Upper lobe of left lung (tissue), 4 donors: ENCODE measurements at regions not wholly inside any gene's neighbourhood (a gene's known extent, or its start where the extent isn't known, plus 50 kb on each side); places are given as distances from the start of the nearest gene placed in this dataset.

ENCODE experiments used
- CTCF ChIP-seq, 6 experiments: fragments of 450-650 bp in 4 of 6; fragments of 200-600 bp in 2 of 6; sonication (generic) in 2 of 6; IDR thresholded peaks; one replicate each; pipeline ENCODE4 v1.5.1; 2016 to 2019; ENCODE audit warnings: antibody characterized with exemption in 6 of 6
- EP300 ChIP-seq, 4 donors: sonication (generic); formaldehyde crosslinking; IDR thresholded peaks; one replicate each; pipeline ENCODE4 v1.5.1; 2017; ENCODE audit warnings: antibody characterized with exemption in 4 of 4, control low read depth in 2 of 4
- POLR2A ChIP-seq, 4 donors: fragments of 450-650 bp; IDR thresholded peaks; one replicate each; pipeline ENCODE4 v1.5.1; 2016 to 2017; ENCODE audit warnings: antibody characterized with exemption in 4 of 4, mild to moderate bottlenecking in 2 of 4
- POLR2AphosphoS5 ChIP-seq, 2 donors: sonication (generic); formaldehyde crosslinking; IDR thresholded peaks; one replicate each; pipeline ENCODE4 v1.5.1; 2017; ENCODE audit warnings: antibody characterized with exemption in 2 of 2

- TF ChIP-seq EP300 (IDR thresholded peaks at IDR 0.05) (no peak), CTCF (IDR thresholded peaks at IDR 0.05) (no peak), POLR2A (IDR thresholded peaks at IDR 0.05) (no peak), POLR2AphosphoS5 (IDR thresholded peaks at IDR 0.05) (no peak)
These were observed 146.7 kb downstream of the AASDHPPT start for GRCh38 chr11:106224172-106224571.
